ENCODE measurements at regions not wholly inside any gene's neighbourhood (a gene's known extent, or its start where the extent isn't known, plus 50 kb on each side); places are given as distances from the start of the nearest gene placed in this dataset.

DNA sequence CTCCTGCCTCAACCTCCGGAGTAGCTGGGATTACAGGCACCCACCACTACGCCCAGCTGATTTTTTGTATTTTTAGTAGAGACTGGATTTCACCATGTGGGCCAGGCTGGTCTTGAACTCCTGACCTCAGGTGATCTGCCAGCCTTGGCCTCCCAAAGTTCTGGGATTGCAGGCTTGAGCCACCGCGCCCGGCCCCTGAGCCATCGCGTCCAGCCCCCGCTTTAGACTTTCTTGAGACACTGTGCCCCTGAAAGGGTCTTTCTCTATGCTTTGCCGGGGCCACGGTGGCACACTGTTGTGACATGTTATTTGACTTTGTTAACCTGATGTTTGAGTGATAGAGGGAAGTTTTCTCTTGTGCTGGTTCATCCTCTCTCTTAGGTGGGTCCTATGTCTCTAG is 186.4 kb downstream of the BTG1 start:
- DNase-seq = no peak

DNA sequence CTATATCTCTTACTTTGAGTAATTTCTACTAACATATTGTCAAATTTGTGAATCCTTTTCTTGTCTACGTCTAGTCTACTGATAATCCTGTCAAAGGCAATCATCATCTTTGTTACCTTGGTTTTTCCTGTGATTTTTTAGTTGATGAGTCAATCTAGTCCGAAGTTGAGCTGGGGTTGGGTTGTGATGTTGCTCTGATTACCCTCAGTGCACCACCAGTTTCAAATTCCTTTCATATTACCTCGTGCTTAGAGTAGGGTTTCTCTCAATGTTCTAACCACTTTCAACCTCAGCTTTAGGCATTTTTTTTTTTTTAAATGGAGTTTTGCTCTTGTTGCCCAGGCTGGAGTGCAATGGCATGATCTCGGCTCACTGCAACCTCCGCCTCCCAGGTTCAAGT is 186.8 kb downstream of the BTG1 start:
- DNase-seq = no peak

DNA sequence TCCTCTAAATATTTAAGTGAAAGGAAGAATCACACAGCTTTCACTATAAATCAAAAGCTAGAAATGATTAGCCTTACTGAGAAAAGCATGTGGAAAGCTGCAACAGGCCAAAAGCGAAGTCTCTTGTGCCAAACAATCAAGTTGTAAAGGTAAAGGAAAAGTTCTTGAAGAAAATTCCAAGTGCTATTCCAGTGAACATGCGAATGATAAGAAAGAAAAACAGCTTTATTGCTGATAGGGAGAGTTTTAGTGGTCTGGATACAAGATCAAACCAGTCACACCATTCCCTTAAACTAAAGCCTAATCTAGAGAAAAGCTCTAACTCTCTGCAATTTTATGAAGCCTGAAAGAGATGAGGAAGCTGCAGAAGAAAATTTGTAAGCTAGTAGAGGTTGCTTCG is 190.9 kb downstream of the BTG1 start:
- DNase-seq = no peak

DNA sequence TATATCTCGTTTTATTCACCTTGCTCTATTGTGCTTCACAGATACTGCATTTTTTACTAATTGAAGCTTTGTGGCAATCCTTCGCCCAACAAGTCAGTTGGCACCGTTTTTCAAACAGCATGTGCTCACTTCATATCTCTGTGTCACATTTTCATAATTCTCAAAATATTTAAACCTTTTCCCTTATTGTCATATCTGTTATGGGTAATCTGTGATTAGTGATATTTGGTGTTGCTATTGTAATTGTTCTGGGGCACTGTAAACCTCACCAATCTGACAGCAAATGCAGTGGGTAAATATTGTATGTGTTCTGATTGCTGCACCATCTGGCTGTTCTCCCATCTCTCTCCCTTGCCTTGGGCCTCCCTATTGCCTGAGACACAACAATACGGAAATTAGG is 191.3 kb downstream of the BTG1 start:
- DNase-seq = no peak

DNA sequence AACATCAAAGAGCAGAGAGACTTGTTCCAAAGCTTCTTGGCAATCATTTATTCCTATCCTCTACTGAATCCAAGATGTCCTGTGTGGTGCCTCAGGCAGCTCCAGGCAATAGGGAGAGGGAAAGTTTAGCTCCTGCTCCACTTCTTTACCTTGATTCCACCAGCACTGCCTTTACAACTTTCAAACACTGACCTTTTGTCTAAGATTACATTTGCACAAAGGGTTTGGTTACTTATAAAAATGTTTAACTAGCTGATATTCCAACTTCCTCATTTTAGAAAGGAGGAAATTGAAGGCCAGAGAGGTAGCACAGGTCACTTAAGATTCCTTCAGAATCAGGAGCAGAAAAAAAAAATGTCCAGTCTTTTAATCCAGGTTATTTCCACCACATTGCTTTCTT is 192.7 kb downstream of the BTG1 start:
- DNase-seq = no peak

DNA sequence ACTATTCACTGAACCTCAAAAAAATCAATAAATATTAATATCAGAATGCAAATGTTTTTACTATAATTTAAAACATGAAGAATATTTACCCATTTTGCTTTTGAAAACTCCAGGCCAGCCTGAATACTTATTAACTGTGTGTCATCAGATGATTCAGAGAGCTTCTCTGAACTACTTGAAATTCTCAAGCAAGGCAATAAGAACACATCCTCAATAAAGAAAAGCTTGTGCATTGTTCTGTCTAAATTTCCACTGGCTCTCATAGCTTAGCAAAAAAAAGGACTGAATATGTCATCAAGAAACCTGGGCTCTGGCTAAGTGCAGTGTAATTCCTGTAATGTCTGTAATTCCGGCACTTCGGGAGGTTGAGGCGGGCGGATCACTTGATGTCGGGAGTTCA is 194.1 kb downstream of the BTG1 start:
- DNase-seq = no peak

DNA sequence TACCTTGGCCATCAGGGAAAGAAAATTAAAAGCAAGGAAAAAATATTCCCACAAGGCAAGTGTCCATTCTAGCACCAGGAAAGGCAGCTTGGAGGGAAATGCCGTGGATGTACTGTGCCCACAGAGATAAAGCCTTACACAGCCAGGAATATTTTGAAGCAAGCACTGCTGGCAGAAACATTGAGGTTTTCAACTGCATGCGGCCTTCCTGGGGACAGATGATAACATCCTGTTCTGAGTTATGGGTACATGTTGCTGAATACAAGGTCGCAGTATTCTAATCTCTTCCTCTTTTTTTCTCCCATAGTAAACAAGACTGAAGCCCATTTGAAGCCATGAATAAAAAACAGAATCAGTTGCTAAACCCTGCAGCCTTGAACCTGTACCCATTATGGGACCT is 197.1 kb downstream of the BTG1 start:
- no peak for DNase-seq

DNA sequence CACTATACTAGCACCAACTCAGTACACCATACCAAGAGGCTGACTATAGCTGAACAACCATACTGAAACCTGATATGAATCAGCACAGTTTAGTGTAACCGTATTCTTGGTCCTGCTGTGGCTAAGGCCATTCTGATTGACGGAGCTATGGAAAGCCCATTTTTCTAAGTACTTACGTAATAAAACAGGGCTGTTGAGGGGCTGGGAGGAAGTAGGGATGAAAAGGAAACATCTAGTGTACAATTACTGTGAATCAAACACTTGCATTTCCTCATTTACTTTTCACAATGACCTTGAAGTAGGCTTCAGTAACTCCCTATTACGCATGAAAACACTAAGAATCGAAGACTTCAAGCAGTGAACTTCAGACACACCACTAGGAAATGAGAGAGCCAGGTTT is 198.2 kb downstream of the BTG1 start:
- no peak for DNase-seq

DNA sequence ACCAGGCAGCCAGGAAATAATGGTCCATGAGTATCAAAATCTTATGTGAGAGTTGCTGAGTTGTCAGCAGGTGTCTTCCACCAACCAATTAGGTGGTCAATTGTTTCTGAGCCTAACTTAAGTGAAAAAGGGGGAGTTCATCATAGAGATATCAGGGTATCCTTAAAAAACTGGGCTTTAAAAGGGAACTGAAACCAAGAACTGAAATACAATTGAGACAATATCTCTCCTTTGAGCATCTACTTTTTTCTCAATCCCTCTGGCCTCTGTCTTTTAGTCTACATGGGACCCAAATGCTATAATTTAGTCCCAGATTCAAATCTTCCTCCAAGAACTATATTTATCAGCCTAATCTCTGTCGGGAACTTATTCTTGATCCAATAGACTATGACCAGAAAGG is 201.0 kb downstream of the BTG1 start:
- DNase-seq = no peak

DNA sequence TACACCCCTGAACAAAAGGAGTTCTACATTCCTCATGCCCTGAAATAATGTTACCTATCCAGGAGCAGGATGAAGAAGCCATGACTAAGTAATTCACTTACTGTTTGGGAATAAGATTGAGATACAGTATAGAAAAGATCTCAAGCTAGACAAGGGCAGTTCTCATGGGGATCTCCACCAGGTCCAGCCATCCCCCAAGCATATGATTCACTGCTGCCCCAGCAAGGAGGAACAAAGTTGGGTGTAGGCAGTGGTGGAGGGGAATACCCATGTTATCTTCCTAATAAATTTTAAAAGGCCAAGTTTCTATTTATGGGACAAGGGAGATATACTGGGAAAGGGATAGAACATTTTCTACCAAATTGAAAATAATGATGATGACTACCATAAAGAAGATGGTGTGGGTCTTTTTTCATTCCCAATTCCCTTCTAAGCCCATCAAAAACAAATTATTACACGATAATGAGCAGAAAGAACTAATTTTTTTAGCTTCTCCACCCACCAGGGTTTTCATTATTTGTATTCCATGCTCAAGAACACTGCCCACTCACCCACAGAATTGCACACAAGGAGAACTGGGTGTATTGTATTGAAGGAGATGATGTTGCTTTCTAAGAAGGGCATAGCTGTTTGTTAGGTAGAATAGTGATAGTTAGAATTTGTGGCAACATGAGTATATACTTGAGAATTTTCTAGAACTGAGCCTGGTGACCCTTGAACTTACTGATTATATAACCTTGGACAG is 204.6 kb downstream of the BTG1 start:
- no peak for DNase-seq

DNA sequence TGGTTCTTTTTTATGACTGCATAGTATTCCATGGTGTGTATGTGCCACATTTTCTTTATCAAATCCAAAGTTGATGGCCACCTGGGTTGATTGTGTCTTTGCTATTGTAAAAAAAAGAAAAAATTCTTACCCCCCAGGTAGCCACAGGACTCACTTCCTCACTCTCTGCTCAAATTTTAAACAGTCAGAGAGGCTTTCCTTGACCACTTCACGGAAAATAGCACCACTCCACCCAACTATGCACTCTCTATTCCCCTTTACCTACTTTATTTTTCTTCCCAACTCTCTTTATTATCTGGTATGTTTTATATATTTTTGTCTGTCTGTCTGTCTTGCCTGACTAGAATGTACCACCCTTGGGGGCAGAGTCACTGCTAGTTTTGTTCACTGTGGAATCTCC is 205.3 kb downstream of the BTG1 start:
- no peak for DNase-seq

DNA sequence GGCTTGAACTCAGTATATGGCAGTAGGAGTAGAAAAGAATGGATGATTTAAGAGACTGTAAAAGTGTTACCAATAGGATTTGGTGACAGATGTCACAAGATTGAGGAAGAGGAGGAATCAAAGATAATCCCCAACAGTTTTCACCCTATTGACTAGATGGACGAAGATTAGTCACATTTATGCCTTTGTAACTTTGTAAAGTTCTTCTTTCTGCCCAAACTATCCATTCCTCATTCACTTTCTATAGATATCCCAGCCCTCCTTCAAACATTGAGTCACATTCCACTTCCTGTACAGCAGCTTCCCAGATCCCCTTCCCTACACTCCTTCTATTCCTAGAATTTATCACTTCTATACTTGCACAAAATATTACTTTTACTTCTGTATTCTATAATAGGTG is 207.9 kb downstream of the BTG1 start:
- no peak for DNase-seq

DNA sequence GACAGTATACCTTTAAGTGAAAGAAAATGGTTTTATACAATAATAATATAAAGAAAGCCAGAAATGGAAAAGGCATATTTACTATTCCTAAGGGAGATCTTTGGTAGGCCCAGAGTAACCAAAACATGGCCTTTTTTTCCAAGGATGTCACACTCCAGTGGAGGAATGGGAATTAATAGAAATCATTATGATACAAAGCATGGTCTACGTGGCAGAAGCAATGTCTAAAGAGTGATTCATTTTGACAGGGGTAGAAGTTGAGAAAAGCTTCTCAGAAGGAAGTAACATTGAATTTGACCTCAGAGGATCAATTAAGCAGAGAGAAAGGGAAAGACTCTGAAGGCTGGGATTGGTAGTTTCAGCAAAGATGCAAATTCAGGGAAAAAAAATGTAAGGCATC is 208.6 kb downstream of the BTG1 start:
- DNase-seq = no peak

DNA sequence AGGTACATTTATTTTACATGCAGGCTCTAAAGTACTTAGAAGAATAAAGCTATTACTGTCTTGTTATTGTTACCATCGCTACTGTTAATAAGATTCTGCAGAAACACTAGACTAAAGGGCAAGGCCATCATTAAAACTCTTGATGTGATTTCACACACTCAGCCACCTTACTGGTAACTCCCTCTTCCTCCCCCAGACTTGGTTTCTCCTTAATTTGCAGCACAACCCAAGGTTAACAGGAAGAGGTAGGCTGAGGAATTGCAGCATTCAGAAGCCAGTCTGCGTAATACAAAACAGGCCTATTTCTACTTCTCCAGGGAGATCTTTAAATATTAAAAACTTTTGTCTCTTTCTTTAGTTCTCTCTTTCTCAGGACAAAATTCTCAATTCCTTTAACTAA is 210.3 kb downstream of the BTG1 start:
- no peak for DNase-seq

DNA sequence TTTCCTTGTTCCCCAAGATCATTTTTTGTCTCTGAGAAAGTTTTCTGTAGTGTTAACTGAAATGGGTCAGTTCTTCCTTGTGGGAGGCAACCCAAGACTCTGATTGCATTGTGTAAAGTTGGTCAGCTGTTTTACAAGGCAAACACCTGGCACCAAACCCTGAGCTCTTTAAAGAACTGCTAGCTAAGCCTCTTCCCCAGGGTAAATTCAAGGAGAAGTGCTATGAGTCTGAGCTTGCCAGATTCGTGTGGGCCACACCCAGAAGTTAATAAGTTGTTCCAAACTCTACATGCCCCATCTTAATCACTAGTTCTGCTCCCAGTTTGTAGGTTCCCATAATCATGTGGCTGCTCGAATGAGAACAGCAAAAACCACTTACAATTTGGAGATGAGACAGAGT is 214.5 kb downstream of the BTG1 start:
- no peak for DNase-seq

DNA sequence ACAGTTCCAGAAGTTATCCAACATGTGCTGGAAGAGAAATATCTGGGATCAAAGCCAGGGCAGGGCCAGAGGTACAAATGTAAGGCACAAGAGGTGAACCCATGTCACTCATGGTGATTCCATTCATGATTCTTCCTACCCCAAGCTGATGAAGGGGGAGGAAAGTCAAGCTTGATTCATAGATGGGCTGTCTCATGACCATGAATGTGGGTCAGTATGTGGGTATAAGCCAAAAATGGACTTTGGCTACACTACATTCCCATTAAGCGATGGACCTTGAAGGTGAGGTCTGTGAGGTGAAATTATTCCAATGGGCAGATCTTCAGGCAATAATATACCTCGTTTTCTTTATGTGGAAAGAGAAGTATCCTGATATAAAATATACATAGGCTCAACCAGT is 217.1 kb downstream of the BTG1 start:
- no peak for DNase-seq

DNA sequence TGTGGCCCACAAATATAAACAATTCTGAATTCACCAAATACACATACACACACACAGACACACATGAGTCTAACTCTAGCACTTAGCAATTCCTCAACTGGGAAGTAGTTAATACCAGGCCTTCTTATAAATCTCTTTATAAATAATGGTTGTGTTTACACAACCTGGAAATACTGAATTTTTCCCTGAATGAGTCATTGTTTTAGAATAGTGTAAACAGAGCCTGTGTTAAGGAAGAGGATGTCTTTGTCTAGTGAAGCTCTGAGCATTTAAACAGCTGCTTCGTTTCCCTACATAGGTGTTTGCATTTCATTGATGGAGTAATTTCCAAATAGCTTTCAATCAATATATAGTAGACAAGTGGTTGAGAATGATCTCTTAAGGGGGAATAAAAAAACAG is 218.8 kb downstream of the BTG1 start:
- DNase-seq = no peak

DNA sequence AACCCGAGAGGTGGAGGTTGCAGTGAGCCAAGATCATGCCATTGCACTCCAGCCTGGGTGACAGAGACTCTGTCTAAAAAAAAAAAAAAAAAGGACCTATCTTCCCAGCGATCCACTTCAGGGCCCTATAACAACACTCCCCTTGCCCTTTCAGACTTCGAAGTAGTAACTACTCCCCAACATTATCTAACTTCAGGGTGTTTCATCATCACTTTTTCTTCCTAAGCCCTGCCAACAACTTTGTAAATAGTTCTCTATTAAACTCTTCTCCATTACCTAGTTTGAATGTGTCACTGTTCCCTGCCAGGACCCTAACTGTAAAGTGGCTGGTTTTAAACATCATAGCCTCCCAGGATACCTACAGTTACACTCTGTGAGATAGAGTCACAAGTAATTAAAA is 220.8 kb downstream of the BTG1 start:
- no peak for DNase-seq

DNA sequence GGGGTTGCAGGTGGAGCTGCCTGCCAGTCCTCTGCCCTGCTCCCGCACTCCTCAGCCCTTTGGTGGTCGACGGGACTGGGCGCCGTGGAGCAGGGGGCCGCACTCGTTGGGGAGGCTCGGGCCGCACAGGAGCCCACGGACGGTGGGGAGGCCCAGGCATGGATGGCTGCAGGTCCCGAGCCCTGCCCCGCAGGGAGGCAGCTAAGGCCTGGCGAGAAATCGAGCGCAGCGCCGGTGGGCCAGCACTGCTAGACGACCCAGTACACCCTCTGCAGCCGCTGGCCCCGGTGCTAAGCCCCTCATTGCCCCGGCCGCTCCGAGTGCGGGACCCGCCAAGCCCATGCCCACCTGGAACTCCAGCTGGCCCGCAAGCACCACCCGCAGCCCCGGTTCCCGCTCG is 221.8 kb downstream of the BTG1 start:
- DNase-seq = no peak

DNA sequence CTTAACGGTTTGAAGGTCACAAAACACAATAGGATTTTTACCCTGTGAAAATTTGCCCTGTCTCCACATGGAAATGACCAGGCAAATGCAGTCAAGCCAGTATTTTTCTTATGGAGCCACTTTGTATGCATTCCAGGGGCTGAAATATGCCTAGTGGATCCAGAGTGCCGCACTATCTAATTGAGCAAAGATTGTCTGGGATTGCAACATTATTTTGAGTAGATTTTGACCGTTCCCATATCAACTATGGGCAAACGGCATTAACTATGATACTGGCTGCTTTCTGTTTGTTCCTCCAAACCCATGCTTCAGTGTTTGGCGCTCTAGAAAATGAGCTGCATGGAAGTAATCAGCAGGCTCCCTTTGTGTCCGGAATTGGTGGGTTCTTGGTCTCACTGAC is 223.0 kb downstream of the BTG1 start:
- DNase-seq = no peak

DNA sequence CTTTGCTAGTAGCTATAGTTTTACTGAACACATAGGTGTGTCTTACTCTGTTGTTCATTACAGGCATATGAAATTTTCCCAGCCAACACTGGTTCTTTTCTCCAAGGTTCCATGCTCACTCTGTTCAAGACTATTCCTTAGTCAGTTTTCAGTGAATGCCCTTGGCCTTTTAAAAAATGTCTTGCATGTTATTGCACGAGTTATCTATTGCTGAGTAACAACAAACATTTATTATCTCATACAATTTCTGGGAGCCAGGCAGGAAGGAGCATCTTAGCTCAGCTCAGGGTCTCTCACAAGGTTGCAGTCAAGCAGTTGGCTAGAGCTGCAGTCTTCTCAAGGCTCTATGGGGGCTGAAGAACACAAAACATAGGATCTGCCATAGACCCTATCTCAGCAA is 223.5 kb downstream of the BTG1 start:
- DNase-seq = no peak

DNA sequence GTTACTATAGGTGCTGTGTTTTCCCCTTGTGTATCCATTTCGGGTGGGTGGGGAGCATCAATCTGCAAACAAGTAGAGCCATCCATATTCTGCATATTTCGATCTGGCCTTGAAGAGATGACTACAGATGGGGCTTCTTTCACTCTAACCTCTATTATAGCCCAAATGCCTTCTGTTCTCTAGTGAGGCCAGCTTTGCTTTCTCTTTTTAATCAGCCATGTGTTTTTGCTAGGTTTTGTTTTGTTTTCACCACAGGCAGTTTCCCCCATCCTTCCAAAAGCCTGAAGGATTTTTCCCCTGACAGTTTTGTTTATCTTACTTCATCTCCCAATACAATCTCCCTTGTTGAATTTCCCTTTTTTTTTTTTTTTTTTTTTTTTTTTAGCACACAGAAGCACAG is 224.1 kb downstream of the BTG1 start:
- DNase-seq = no peak

DNA sequence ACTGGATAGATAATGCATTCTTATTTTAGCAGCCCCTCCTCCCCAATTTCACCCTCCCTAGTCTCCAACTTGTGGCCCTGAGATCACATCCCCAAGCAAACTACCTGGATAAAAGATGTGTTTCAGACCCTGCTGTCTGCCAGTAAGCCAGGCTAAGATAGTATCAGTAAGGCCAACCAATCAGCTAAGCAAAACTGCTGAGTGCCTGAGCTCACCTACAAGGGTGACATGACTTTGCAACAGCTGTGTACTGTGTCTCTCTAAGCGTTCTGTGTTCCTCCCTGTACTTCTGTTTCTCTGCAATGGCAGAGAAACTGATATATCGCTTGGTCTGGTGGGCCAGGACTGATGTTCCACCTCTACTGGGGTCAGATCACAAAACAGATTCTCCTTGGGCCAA is 224.9 kb downstream of the BTG1 start:
- DNase-seq = no peak

DNA sequence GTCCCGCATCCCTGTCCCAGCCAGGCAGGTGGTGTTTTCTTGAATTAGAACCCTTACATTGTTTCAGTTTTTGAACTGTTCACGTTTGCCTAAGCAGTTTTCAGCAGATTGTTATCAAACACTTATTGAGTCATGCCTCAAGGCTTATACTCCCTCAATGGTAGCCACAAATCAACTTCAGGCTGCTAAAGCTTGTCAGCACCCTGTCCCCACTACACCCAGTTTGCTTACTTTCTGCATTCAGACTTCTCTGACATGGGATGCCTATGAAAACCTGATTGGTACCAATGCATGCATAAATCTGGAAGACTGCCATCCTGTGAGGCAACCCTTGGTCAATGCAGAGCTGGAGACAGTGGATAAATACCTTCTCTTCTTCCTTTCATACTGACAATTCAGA is 225.4 kb downstream of the BTG1 start:
- DNase-seq = no peak

DNA sequence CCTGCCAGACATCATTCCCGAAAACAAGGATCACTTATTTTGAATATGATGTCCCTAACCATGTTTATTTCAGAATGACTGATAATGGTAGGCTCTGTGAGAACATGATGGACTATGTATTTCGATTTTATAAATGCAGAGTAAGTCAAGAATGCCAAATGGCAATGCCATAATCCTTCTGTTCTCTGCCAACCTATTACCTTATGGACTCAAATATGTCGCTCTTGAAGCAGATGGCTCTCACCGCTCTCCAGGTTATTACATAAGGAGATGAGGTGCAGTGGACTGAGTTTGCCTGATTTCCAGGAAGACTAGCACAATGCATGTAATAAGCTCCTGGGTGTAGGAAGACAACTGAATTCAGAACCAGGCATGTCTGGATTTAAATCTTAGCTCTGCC is 227.2 kb downstream of the BTG1 start:
- no peak for DNase-seq

DNA sequence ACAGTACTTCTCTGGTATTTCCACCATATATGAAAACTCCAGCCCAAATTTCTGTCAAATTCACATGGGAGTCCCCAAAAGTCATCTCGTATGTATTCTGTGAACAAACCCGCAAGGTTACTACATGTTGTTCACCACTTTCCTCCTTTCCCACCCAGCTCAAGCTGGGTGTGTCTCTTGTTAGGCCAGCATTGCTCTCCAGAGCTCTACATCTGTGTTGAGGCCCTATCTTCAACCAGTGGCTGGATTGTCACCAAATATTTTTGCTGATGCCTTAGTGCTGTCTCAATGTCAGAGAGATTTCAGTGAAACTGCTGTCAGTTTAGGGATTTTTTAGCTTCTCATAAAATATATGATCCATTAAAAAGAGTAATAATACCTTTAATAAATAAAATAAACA is 230.9 kb downstream of the BTG1 start:
- no peak for DNase-seq
